HG03571 (cell line): ENCODE measurements at regions not wholly inside any gene's neighbourhood (a gene's known extent, or its start where the extent isn't known, plus 50 kb on each side); places are given as distances from the start of the nearest gene placed in this dataset.

Source experiments
- ATAC-seq: cut with Tn5 transposase; IDR thresholded peaks from one replicate; pipeline ENCODE4 v1.9.1; 2021; ENCODE audit not compliant: unreplicated experiment

DNA sequence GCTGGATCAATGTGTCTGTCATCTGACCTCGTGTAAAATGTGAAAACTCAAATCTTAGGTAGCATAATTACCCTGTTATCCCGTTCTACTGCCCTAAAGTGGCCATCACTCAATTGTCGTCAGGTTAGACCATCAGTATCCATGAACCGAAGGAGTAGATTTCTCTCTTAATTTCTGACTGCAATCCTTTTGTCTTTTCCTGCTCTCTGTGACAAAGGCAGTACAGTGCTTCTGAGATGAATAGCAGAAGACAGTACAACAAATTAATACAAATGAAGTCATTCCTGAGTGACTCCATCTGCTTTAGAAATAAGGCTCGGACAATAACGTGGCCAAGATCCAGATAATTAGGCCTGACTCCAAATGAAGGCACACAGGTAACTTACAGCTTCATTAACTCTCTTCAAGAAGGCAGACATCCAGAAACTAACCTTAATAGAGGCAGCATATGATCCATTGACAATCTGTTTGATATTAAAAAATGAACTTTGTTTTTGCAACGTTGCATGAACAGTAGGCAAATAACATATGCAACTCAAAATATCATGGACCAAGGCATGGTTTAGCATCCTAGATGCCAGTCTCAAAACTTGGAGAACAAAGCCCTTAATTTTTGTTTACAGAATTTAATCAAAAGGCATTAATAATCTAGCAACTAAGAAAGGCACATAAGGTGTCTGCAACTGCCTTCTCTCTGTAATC is 96.7 kb upstream of the CDH20 start:
- no peak for ATAC-seq

DNA sequence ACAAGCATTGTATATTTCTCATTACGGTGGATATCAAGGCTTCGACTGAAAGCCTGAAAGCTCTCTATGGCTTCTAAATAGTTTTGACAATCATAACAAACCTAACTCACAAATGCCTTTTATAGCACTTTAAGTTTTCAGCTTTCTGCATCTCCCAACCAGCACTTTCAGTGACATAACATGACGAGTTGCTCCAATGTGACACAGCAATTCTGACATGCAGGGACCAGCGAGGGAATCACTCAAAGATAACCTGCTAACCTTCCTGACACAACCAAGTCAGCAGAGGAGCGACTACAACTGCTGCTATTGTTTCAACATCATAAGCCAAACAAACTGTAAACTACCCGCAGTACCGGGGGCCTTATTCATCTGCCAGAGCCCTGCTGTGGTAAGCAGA is 95.7 kb upstream of the CDH20 start:
- no peak for ATAC-seq

DNA sequence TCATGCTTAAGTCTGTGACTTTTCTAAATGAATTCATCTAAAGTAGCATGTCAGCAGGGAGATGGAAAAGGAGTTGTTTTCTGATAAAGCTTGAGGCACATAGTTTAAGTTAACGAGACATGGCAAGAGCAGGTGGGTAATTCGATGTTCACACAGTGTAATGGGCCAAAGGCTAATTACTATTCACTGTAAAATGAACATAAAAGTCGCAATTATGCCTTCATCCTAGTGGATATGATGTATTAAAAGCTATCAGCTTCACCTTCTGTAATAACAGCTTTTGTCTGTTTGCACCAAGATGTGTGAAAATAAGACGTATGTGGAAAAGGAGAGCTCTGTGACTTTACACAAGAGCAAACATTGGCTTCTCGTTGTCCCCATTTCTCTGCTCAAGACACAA is 94.2 kb upstream of the CDH20 start:
- no peak for ATAC-seq

DNA sequence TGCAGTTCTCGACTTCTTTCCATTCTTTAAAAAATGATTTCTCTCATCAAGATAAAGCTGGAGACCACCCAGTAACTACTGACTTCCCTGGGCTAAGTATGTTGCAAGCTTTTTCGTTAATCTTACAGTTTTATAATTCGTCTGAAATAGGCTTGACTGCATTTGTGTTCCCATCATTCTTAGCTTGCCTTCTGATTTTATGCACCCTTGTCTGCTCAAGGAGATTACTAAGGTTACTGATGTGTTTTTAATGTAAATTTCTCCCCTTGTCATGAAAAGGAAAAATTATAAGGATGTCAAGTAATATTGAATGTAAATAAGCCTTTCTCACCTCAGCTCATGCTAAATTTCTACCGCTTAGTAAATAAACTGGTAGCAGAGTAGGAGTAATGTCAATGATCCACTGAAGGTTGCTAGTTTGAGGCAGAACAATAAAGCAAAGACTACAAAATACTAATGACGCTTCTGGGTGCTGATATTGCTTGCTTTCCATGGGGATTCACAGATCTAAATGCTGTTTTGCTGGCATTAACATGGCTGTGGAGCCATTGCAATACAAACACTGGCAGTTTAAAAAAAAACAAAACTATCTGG is 91.9 kb upstream of the CDH20 start:
- ATAC-seq, result no peak

DNA sequence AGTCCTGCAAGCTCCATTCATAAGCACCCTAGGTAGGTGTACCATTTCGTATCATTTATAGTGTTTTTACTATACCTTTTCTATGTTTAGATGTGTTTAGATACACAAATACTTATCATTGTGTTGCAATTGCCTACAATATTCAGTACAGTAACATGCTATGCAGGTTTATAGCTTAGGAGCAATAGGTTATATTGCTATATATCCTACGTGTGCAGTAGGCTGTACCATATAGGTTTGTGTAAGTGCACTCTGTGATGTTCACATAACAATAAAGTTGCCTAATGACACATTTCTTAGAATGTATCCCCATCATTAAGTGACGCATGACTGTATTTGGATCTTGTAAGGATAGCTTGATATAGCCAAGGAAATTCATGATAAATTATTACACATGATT is 88.6 kb upstream of the CDH20 start:
- ATAC-seq, result no peak

DNA sequence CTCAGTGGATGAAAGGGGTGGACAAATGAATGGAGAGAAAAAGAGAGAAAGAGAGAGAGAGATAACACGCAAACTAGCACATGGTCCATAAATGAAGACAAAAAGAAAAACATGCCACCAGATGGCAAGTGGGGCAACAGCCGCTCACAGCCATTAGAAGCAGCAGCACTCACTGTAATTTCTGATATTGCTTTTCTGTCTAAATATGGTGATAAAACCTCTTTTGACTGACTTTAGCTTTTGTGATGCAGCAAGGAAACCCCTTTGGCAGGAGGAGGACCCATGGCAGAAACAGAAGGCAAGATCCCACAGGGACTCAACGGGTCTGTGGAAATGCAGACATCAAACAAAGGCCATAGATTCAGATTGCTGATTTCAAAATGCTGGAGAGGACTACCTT is 88.0 kb upstream of the CDH20 start:
- no peak for ATAC-seq

DNA sequence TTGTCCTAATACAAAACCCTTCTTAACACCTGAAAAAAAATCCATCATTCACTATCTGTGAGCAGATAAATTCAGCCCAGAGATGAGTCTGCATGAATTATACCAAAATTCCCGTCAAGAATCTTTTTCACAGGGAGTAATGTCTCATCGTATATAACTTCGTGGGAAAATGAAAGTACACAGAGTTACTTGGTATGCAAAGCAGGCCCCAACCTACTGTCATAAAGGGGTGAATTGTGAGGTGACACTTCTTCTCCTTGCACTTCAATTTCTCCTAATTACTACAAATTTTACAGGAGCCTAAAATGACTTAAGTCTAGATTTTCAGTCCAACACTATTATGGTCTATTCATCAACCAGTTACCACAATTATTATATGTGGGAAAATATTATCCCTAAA is 84.6 kb upstream of the CDH20 start:
- ATAC-seq, result no peak

DNA sequence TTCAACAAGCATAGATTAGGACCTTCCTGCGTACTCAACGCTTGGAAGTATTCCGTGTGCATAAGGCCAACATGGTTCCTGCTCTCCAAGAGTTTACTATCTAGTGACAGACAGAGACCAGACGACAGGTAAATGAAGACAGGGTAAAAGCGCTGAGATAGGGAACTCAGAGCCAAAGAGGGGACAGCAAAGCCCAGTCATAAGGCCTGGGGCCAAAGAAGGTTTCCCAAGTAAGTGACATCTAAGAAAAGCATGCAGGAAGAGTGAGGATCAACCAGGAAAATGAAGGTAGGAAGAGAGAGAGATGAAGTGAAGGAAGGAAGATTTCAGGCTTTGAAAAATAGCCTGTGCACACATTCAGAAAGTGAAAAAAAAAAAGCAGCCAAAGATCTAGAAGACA is 76.9 kb upstream of the CDH20 start:
- no peak for ATAC-seq

DNA sequence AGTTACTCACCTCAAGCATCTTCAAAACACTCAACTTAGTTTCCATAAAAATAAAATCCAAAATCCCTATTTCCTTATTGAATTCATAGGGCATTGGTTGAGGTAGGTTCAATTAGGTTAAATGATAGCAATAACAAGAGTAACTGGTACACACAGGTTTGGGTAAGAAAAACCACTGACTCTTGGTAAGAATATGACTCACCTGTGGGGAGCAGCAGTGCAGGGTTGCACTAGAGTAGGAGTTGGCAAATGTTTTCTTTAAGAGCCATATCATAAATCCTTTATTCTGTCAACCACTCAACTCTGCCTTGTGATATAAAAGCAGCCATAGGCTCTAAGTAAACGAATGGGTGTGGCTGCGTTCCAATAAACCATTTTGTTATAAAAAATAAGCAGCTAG is 71.4 kb upstream of the CDH20 start:
- ATAC-seq, result no peak

DNA sequence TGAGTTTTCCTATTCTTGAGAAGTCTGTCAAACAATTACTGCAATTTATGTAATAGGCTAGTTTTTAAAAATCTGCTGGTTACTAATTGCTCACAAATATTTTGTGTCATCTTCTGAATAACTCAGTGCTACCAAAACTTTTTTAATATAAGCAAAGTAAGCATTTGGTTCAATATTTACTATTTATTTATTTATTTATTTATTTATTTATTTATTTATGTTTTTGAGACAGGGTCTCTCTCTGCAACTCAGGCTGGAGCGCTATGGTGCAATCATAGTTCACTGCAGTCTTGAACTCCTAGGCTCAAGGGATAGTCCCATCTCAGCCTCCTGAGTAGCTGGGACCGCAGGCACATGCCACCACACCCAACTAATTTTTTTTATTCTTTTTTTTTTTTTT is 60.4 kb upstream of the CDH20 start:
- no peak for ATAC-seq

DNA sequence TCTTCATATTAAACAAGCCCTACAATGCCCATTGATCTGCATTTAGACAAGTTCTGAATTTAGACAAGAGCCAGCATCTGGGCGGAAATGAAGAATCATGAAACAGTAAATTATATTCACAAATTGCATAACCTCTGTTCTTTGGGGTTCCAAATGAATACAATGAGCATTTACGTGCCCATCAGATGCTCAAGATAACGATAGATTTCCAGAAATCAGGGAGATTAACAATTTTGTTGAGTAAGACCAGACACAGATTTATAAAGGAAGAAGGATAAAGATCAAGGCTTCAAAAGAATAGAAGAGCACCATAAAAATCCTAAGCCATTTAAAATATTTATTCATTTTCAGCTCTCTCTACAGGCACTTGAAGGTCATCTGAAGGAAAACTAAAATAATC is 59.7 kb upstream of the CDH20 start:
- no peak for ATAC-seq

DNA sequence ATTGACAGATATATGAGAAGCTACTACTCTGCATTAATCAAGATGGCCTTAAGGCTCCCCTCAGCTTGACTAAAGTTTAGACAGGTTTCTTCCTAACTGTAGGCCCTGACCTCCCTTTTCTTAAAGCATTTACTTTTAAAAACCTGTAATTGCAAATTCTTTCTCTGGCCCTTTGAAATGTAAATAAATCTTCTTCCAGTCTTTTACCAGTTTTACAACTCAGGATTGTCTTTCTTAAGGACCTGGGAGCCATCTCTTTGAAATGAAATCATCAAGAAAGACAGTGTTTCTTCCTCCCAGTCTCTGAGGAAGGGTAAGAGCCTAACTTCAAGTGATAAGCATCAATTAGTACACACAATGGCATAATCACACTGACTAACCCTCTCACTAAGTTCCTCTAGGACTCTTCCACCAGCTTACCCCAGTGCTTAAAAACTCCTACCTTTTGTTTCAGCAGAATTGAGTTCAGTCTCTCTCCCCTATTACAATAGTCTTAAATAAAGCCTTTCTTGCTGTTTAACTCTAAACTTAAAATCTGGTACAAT is 58.7 kb upstream of the CDH20 start:
- ATAC-seq, result no peak

DNA sequence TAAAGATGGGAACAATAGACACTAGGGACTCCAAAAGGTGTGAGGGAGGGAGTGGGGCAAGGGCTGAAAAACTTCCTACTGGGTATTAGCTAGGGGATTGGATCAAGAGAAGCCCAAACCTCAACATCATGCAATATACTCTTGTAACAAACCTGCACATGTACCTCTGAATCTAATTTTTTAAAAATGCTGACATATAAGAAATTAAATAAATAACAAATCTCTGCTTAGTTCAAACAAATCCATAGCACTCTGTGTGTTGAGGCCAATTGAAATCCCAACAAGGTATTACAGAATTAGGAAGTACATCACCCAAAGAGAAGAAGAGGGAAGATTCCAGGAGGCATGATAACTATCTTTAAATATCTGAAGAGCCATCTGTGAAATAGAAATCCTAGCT is 55.4 kb upstream of the CDH20 start:
- ATAC-seq, result no peak

DNA sequence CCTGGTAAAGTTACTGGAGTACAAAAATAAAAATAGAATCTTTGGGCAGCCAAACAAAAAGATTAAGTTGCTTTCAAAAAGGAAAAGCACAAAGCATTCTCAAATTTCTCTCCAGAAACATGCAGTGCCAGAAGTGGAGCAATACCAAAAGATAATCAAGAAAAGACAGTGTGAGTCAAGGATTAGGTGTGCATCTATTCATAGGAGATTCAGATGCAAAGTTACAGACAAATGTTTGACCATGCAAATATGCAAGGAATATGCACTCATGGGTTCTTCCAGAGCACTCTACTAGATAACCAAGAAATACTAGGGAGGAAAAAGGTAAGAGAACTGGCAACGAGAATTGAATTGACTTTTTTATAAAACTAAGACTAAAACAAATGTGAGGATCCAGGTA is 51.8 kb upstream of the CDH20 start:
- no peak for ATAC-seq

DNA sequence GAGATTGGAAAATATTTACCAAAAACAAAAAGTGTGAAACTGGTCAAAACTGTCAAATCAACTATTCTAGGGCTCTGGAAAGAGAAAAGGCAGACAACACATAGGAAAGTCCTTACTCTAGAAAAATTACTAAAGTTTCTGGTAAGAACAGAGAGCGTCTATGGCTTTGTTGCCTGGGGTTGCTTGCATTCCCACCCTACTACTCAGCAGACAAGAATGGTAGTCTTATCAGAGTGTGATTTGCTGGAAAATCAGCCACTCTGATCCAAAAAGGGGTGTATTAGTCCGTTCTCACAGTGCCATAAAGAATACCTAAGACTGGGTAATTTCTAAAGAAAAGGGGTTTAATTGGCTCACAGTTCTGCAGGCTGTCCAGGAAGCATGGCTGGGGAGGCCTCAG is 50.3 kb upstream of the CDH20 start:
- ATAC-seq, result no peak
